HG03457 (cell line): ENCODE measurements at regions not wholly inside any gene's neighbourhood (a gene's known extent, or its start where the extent isn't known, plus 50 kb on each side); places are given as distances from the start of the nearest gene placed in this dataset.

ENCODE experiments used
- ATAC-seq: cut with Tn5 transposase; IDR thresholded peaks from one replicate; pipeline ENCODE4 v1.9.1; 2021; ENCODE audit warnings: moderate number of reproducible peaks; ENCODE audit not compliant: unreplicated experiment

DNA sequence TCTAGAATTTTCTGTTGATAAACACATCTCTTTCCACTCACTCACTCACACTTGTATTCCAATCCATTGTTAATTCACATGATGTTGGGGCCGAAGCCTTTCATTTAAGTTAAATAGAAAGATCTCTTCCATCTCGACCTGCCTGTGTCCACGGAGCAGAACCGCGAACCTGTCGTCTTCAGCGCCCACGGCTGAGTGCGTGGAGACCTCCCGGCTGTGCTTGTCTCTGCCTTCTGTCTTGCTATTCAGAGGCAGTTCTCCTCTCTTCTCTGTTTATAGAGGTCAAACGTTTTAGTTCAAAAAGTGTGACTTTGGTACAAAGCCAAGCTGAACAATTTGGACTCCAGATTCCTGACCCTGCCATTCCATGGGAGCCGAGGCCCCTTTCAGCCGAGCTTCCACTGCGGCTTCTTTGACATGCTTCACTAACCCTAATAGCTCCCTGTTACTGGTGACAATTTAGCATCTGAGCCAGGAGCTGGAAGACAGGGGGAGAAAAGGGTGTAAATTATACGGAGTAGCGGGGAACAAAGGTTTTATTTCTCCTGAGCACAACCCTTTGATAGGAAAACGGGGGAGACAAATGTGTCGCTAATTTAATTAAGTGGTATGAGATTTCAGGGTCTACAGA, 314.4 kb upstream of the IRX4 start:
- ATAC-seq, result no peak

DNA sequence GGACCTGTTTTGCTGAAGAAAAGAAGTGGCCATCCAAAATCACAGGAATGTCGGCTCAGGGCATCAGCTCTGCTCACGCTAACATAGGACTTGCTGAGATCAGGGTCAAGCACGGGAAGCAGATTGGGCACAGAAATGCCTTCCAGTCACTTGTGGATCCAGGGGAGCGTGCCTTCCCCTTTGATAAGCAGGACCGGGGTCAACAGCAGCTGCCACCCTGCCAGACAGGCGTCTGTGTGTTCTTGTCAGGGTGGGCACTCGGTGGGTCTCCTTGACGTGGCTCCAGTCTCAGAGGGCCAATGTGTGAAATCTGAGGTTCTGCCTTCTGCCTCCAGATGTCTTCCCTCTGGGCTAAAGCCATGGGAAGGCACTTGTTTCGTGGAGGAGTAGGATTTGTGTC, 313.7 kb upstream of the IRX4 start:
- no peak for ATAC-seq

DNA sequence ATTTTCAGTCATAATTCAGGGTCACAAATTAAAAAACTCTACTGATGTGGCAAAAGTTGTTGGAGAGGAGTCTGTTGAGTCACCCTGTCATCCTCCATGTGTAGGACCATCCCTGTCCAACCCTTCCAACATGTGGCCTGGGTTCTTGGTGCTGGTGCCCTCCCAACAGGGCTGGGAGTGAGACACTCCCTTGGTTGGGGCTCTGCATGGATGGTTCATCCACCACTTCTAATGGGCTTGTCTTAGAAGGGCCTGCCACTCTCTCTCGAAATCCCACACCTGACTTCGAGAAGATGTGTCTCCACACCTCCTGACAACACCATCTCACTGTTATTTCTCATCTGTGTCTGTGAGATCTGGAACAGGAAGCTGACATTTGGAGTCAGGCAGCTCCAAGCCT, 312.2 kb upstream of the IRX4 start:
- ATAC-seq, result no peak

DNA sequence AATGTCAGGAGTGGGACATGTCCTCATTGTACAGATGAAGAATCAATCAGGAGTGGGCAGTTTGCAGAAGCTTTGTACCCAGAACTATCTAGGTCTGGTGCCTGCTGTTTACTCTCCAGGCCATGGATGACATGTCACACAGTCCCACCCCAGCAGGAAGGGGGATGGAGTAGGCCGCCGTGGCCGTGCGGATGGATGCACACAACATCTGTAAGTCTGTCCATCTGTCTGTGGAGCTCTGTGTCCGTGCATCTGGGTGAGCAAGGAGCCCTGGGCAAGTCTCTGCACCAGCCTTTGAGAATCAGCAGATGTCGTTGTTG, 311.5 kb upstream of the IRX4 start:
- no peak for ATAC-seq

DNA sequence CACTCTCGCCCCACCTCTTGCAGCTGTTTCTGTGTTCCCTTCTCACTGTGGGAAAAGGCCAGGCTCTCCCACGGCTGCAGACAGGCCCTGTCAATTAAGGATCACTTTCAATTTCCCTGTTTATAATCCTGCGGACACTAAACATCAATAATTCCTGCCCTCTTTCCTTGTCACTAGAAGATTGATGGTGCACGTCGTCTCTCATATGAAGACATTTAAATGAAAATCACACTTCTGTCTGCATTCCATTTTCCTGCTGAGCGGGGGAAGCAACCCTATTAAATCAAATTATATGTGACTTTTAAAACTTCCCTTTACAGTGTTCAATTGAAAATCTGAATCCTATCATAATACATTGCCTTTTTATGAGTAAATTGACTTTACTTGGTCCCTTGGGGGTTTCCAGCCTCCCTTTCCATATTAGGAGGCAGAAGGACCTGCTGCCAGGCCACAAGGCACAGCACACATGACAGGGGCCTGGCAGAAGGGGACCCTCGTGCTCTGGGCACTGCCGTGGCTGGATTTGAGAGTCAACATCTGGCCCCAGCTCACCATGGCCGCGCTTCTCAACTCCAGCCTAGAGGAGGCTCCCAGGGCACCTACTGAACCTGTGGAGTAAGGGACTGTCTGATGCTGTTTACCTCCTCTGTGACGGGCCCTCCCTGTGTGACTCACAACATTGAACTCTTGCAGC, 311.0 kb upstream of the IRX4 start:
- ATAC-seq, result no peak

DNA sequence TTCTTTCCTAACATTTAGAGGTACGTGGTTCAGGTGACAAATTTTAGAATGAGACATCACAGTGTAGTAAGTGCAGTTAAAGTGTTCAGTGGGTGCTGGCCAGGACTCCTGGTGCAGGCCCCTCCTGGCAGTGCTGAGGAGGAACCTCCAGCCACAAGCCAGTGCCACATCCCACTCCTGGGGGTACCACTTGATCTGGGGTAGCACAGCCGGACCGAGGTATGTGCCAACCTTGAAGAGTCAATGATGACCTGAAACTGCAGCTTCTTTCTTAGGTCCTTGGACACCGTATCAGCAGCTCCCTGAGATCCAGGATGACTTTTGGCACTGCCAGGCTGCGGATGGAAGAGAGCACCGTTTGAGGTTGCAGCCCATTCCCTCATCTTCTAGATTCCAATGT, 310.4 kb upstream of the IRX4 start:
- no peak for ATAC-seq

DNA sequence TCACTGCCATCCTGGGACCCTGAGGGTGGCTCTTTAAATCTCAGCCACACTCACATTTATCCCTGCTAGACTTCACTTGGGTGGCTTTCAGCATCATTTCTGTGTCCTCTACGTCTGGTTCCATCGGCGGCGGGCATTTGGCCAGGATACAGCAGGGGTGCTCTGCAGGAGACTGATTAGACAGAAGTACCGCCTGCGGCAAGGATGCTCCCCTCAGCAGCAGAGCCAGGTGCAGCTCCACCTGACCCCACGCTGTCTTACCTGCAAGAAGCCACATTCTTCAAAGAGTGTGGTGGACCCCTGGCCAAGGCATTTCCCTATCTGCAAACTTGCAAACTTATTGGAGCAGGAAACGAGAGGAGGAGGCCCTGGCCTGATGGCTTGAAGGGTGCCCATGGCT, 309.8 kb upstream of the IRX4 start:
- no peak for ATAC-seq

DNA sequence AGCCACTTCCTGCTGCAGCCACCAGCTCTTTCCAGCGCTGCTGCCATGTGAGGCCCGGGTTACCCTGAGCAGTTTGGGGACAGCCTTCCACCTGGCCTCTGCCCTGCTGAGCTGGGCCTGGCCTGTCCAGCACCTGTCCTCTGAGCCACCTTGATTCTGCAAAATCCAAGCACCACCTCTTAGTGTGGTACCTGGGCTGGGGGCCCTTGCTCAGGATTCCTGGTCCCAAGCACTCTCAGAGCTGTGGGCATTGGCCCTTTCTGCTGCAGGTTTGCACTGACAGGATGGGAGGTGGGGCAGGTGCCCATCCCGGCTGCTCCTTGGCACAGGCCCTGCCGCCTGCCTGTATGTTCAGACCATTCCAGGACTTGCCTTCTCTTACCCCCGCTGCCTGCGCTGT, 309.2 kb upstream of the IRX4 start:
- no peak for ATAC-seq

DNA sequence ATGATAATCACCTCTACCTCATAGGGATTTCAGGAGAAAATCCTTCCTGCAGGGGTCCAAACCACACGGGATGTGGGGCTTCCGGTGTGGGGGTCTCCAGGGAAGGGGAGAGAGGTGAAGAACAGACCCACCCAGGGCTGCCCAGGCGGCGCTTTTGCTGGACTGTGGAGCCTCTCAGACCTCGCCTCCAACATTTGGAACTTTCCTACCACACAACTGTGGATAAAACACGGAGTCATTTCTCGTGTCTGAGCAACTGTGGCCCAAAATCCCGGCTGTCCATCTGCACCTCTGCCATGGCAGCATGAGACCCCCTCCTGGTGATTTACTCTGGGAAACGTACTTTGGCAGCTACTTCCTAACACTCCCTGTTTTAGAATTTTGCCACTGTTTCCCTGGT, 307.8 kb upstream of the IRX4 start:
- no peak for ATAC-seq

DNA sequence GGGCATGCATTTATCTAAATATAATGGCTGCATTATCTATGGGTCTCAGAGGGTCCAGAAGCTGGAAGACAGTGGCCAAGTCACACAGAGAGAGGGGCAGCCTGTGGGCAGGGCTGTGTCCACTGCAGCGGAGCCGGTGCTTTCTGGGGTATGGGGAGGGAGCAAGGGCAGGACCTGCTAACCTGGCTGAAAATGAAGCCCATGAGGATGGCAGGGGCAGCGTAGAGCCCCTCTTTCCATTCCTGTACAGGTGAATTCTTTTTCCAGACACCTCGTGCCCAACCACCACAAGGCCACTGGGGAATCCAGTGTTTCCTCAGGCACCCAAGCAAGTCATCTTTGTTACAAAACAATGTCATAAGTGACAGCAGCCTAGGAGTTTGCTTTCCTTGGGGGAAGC, 305.9 kb upstream of the IRX4 start:
- ATAC-seq, result no peak

DNA sequence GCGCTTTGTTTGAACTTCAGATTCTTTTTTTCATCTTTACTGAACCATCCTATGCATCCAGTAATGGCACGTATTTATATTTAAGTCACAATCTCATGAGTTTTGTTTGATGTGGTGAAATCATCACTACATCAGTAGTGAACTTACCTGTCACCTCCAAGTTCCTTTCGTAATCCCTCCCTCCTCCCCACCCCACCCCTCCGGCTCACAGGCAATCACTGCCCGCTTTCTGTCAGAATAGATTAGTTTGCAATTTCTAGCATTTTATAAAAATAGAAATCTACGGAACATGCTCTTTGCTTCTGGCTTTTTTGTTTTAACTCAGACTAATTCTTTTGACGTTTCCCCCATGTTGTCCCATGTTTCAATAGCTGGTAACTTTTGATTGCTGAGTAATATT, 305.4 kb upstream of the IRX4 start:
- no peak for ATAC-seq

DNA sequence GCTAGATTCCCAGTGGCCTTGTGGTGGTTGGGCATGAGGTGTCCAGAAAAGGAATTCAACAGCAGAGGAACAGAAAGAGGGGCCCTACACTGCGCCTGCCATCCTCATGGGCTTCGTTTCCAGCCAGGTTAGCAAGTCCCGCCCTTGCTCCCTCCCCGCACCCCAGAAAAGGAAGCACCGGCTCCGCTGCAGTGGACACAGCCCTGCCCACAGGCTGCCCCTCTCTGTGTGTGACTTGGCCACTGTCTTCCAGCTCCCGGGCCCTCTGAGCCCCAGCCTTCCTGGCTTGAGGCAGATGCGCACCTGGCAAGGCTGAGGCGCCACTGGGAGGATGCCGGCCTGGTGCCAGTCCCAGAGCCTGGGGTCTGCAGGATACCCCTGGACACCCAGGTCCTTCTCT, 305.0 kb upstream of the IRX4 start:
- ATAC-seq, result no peak

DNA sequence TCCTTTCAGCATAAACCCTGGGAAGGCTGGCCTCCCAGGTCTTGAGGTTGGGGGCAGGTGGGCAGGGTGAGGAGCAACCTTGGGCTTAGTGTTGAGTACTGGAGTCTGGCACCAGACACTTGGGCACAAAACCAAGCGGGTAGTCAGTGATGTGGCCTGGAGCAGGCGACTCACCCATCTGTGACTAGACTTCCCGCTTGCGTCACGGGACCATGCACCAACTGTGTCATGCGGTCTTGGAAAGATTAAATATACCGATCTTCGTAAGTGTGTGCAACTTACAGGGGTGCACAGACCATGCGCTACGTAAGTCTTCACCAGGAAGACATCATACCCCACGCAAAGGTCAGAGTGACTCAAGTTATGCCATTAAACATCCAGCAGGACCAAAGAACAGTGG, 304.4 kb upstream of the IRX4 start:
- no peak for ATAC-seq

DNA sequence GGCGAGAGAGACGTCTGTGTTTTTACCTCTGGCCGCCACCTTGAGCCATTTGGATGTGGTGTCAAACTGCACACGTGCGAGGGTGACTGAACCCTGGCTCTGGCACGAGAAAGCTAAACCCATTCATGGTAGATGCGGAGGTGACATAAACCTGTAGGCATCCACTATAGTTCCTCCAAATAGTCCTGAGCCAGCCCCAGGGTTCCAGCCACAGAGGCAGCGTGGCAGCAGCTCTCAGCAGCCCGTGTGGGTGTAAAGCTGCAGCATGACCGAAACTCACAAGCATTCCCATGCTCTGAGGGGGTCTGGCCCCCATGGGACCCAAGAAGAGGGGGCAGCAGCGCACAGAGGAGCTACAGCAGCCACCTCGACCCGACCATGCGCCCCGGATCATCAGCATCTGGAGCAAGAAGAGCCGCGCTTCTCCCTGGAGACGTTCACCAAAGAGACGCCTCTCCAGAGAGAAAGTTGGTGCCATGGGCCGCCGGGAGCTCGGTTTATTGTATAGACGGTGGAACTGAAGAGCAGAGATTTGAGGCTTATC, 303.8 kb upstream of the IRX4 start:
- ATAC-seq, result no peak

DNA sequence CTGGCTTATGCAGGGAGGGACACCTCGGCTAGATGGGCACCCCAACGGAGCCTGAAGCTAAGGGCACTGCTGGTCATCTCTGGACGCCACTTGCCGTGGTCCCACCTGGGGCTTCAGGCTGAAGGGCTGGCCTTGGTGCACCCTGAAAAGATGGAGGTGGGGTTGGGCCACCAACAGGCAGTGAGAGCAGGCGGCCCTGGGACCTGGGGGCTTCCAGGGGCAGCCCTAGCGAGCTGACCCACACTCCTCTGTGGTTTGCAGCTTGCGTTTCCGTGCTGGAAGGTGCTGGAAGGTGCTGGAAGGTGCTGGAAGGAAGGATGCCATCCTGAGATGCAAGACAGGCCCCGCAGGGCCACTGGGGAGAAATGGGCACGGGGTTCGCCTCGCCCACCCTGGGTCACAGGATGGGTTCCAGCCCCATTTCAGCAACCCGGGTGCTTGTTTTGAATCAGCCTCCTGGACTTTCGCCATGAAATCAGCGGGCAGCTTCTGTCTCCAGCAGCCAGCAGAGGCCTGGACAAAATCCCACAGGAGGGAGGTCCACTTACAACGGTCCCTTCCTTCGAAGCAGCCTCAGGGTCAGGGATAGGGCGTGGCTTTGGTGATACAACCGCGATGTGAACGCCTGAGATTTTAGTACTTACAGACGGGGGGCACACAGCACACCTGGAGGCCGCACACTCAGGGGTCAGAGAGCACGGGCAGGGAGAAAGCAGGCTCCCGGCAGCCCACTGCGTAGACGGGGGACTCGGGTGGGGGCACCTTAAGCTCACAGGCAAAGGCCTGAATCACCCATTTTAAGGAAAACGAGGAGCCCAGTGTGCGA, 303.1 kb upstream of the IRX4 start:
- no peak for ATAC-seq

DNA sequence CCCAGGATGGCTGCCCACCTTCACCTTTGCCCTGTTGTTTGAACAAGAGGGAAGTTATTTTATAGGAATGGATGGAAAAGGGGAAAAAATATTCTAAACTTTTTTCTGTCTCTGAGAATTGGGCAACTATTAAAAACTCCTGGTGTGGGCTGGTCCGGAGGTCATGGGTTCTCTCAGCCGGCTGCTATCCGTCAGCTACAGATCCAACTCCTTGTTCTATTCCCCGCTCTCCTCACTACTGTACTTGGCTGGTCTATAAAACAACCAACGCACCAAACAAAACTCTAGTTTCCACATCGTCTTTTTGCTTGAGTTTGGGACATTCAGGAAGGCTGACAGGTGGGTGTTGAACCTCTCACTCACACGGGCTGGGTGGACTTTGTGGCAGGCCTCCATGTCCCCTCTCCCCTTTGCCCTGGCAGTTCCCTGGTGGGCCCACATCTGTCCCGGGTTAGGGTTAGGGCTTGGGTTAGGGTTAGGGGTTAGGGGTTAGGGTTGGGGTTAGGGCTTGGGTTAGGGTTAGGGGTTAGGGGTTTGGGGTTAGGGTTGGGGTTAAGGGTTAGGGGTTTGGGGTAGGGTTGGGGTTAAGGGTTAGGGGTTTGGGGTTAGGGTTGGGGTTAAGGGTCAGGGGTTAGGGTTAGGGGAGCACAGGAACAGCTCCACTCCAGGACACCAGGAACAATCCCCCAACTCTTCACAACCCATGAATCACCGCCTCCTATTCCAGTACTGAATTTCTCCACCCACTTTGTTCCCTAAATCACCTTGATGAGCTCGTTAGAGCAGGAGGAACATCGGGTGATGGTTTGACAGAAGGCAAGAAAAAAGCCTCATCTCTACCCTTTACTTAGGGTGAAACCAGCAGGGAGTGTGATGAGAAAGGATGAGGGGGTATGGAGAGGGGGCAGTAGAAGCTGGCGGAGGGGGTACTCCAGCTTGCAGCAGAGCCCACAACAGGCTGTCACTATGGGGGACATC, 302.1 kb upstream of the IRX4 start:
- no peak for ATAC-seq

DNA sequence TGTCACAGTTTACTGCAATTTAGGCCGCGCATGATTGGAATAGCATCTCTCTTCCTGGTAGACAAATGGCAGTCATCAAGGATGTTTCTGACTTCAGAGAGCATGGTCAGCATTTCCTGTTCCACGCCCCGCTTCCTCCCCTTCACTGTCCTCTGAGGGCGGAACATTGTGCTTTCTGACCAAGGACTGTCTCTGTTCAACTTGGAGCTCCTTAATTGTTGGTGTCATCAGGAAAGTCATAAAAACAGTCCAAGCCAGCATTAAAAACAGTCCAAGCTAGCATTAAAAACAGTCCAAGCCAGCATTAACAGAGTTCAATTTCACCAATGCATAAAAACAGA, 301.3 kb upstream of the IRX4 start:
- no peak for ATAC-seq

DNA sequence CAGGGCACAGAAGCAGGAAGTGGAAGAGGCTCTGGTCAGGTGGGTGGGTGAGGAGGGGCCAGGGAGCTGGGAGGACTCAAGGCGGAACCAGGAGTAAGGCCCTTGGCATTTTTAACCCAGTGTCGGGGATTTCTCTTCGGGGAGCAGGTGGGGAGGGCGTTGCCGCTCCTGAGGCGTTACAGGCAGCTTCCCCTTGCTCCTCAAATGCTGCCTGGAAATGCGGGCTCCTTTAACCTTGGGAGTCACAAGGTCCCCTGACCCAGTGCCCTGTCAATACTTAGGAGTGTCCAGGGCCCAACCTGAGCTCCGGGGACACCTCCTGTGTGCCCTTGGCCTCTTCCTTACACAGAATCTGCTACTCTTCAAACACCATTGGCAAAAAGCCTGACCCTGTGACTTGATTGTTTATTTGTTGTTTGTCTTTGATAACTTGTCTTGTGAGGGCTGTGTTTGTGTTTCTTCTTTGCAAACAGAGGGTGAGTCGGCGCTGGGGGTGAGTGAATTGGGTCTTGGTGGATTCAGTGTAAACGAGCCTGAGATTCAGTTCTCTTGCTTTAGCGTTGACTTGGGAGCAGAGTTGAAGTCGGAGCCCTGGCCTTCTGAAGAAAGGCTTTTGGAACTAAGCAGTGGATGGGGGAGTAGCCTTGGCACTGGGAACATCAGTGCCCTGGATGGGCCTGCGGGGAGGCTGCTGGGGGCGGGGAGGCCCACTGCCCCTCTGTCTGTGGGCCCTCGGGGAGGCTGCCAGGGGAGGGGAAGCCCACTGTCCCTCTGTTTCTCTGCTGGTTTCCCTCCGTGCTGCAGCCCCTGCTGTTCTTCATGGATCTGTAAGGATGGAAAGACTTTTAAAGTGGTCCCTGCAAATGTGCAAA, 300.7 kb upstream of the IRX4 start:
- no peak for ATAC-seq

DNA sequence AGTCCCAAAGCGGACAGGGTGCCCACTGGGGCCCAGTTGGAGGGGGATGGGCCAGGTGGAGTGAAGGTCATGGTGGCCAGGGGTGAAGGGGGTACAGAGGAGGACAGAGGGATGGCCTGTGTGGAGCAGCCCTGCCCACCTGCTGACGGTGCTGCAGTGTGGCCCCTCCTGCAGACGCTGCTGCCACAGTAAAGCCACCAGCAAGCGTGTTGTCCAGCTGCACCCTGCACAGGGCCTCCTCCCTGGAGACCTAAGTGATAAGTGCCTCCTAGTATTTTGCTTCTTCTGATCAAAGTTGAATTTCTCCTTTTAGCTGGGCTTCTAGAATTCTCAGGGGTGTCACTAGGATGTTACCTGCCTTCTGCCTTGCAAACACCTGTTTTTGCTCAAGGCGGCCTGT, 299.3 kb upstream of the IRX4 start:
- ATAC-seq, result no peak

DNA sequence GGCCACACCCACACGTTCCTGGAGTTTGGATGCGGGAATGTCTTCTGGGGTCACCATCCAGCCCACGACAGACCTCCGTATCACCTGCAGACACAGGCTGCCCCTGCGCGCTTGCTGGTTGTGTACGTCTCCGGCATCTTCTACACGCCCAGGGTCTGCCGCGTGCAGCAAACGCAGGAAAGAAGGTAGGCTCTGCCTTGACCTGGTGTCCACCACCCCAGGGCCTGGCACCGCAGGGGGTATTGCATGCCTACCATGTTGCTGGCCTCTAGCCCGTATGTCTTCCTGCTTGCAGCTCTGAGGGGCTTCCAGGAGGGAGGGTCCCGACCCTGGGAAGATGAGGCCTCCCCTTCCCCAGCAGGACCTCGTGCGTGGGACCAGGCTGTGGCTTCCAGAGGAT, 298.8 kb upstream of the IRX4 start:
- ATAC-seq, result no peak
